ENCODE measurements at regions not wholly inside any gene's neighbourhood (a gene's known extent, or its start where the extent isn't known, plus 50 kb on each side); places are given as distances from the start of the nearest gene placed in this dataset.
"Not testable (repeated sequence)": the region's sequence is repeated elsewhere in the genome, so short reads cannot be mapped to it uniquely, and the experiment has no call there.

GRCh38 chr12:33926095-33926494 is 96.2 kb upstream of the ALG10 start:
- no peak overlapping the region for H3K4me3 ChIP-seq (ENCODE audit: low read depth, low read length)
- no peak for TF ChIP-seq CTCF (IDR thresholded peaks at IDR 0.05; ENCODE audit: insufficient read depth, low read depth, low read length, missing control alignments)
- DNase-seq (ENCODE audit: low read depth) = no peak

- not testable (repeated sequence) for H3K4me3 ChIP-seq (ENCODE audit: low read depth, low read length); DNase-seq (ENCODE audit: low read depth)
Observed at GRCh38 chr12:33937669-33938068, 84.6 kb upstream of the ALG10 start.

DNA sequence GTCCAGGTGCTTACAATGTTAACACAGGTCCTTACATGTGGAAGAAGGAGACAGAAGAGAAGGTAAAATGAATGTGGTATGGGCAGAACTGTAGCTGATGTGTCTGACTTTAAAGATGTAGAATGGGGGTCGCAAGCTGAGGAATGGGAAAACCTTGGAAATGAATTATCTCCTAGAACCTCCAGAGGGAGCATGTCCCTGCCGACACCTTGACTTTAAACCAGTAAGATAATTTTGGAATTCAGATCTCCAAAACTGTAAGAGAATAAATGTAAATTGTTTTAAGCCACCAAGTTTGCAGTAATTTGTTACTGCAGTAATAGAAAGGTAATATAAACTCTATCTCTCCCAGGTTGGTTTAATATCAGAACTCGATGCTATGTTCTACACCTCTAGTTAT is 80.1 kb upstream of the ALG10 start:
- no peak for DNase-seq (ENCODE audit: low read depth)
- TF ChIP-seq CTCF (IDR thresholded peaks at IDR 0.05; ENCODE audit: insufficient read depth, low read depth, low read length, missing control alignments) = no peak
- no peak overlapping the region for H3K4me3 ChIP-seq (ENCODE audit: low read depth, low read length)

DNA sequence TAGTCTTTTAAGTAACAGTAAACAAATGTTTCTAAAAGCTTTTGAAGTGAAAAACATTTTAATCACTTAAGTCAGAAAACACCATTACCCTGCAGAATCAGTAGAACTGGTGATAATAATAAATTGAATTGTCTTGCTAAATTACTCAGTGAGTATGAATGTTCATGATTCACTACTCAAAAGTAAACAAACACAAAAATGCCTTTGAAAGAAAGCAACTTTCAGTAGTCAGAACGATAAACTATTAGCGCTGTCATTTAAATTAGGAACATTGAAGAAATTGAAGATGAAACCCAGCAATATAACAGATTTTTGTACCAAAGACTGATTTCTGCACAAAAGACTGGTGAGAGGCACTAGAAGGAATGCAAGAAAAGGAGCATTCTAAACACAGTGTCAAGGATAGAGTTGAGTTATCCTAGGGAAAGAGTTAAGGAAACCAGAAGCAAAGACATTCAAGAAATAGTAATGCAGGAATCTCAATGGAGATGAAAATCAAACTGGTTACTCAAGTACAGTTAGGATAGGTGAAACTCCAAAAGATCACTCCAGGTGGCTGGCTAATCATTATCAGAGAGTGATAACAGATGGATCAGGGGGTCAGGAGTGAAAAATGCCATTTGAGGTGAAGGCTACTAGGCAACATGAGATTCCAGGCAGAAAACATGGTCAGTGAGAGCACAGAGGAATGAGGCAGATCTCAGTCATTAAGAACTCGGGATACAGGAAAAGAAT is 77.4 kb upstream of the ALG10 start:
- DNase-seq (ENCODE audit: low read depth) = no peak

DNA sequence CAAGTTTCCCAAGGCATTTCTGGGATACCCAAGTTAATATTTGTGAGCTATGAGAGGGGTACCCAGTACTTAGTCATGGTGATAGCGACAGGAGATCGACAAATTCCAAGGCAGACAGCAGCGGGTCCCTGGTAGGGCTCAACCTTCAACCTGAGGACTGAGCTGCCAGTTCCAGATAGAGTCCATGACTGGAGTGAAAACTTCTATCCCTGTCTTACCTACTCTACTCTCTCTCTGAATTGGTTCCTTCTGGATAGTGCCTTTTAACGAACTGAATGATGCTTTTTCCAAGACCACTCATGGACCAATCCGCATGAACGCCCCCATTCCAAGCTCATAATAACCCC is 76.9 kb upstream of the ALG10 start:
- TF ChIP-seq CTCF (IDR thresholded peaks at IDR 0.05; ENCODE audit: insufficient read depth, low read depth, low read length, missing control alignments) = no peak
- DNase-seq (ENCODE audit: low read depth) = no peak
- no peak overlapping the region for H3K4me3 ChIP-seq (ENCODE audit: low read depth, low read length)

More for the DNA sequence above, 77.4 kb upstream of the ALG10 start:
- no peak overlapping the region for H3K4me3 ChIP-seq (ENCODE audit: low read depth, low read length)
- TF ChIP-seq CTCF (IDR thresholded peaks at IDR 0.05; ENCODE audit: insufficient read depth, low read depth, low read length, missing control alignments) = no peak

DNA sequence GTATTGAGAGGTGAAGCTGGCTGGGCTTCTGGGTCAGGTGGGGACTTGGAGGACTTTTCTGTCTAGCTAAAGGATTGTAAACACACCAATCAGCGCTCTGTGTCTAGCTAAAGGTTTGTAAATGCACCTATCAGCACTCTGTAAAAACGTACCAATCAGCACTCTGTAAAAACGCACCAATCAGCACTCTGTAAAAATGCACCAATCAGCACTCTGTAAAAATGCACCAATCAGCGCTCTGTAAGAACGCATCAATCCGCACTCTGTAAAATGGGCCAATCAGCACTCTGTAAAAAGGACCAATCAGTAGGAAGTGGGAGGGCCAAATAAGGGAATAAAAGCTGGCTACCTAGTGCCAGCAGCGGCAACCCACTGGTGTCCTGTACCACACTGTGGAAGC is 56.1 kb upstream of the ALG10 start:
- DNase-seq (ENCODE audit: low read depth); H3K4me3 ChIP-seq (ENCODE audit: low read depth, low read length): not testable (repeated sequence)

GRCh38 chr12:33967760-33968159 is 54.5 kb upstream of the ALG10 start:
- no peak for TF ChIP-seq CTCF (IDR thresholded peaks at IDR 0.05; ENCODE audit: insufficient read depth, low read depth, low read length, missing control alignments)
- no peak for DNase-seq (ENCODE audit: low read depth)
- H3K4me3 ChIP-seq (ENCODE audit: low read depth, low read length) = no peak overlapping the region
